Naive thymus-derived CD4-positive, alpha-beta T cell (primary cell): ENCODE measurements at regions not wholly inside any gene's neighbourhood (a gene's known extent, or its start where the extent isn't known, plus 50 kb on each side); places are given as distances from the start of the nearest gene placed in this dataset.
A peak's percentile ranks its signal among the peaks of the same experiment; 100 is the strongest.

Experiments used
- ATAC-seq: fragments of 150-1000 bp; cut with Tn5 transposase; 2 replicates; pipeline ENCODE4 v1.10.0; 2021; ENCODE audit warnings: mild to moderate bottlenecking, moderate library complexity
- CTCF ChIA-PET: fragments of 350-600 bp; sonication (Branson Sonifier 250); formaldehyde crosslinking; loops from one replicate; lab custom pipeline; 2021; ENCODE audit warnings: antibody characterized with exemption; lab: Charles Lee
- POLR2A ChIA-PET: fragments of 350-600 bp; sonication (Branson Sonifier 250); formaldehyde crosslinking; loops from one replicate; lab custom pipeline; 2021; ENCODE audit warnings: antibody characterized with exemption, inconsistent platforms; lab: Charles Lee
- DNase-seq, 9 donors: peaks; one replicate each; pipeline versions ENCODE4 v3.0.0 to v3.0.0-alpha.2; 2020 to 2022; ENCODE audit warnings: mixed read lengths in 1 of 9
- H3K27ac ChIP-seq: one replicate; pipeline ENCODE4 v1.7.0; 2013; ENCODE audit warnings: mild to moderate bottlenecking, low read depth, low read length, moderate library complexity
- H3K27me3 ChIP-seq, 2 donors: one replicate each; pipeline ENCODE4 v1.7.0; 2013; ENCODE audit warnings: low read length in 2 of 2, mild to moderate bottlenecking in 2 of 2, moderate library complexity in 2 of 2; ENCODE audit not compliant: control insufficient read depth in 2 of 2, insufficient read depth in 2 of 2
- H3K36me3 ChIP-seq, 3 experiments: 1 replicate in 2 of 3; 2 replicates in 1 of 3; pipeline ENCODE4 v1.7.0; 2013; ENCODE audit warnings: low read length in 3 of 3, mild to moderate bottlenecking in 3 of 3, moderate library complexity in 1 of 3; ENCODE audit not compliant: insufficient read depth in 3 of 3, control insufficient read depth in 2 of 3
- H3K4me1 ChIP-seq, 2 donors: one replicate each; pipeline ENCODE4 v1.7.0; 2013; ENCODE audit warnings: low read length in 2 of 2, mild to moderate bottlenecking in 2 of 2, moderate library complexity in 1 of 2; ENCODE audit not compliant: control insufficient read depth in 2 of 2, insufficient read depth in 2 of 2
- H3K4me3 ChIP-seq: 2 replicates; pipeline ENCODE4 v1.7.0; 2013; ENCODE audit warnings: mild to moderate bottlenecking, low read length
- H3K9me3 ChIP-seq, 3 experiments: 1 replicate in 2 of 3; 2 replicates in 1 of 3; pipeline ENCODE4 v1.7.0; 2013; ENCODE audit warnings: low read length in 3 of 3; ENCODE audit not compliant: control insufficient read depth in 2 of 3
- H3K27ac Mint-ChIP-seq, 9 donors: one replicate each; pipeline ENCODE4 v1.8.0; 2020 to 2022; ENCODE audit warnings: mixed read lengths in 9 of 9, mild to moderate bottlenecking in 8 of 9, moderate library complexity in 5 of 9, inconsistent platforms in 2 of 9
- H3K27me3 Mint-ChIP-seq, 5 donors: one replicate each; pipeline ENCODE4 v1.8.0; 2021 to 2022; ENCODE audit warnings: mixed read lengths in 5 of 5, mild to moderate bottlenecking in 1 of 5
- H3K36me3 Mint-ChIP-seq, 5 donors: one replicate each; pipeline ENCODE4 v1.8.0; 2020 to 2022; ENCODE audit warnings: mixed read lengths in 5 of 5, mild to moderate bottlenecking in 3 of 5, inconsistent platforms in 1 of 5
- H3K4me1 Mint-ChIP-seq, 7 donors: one replicate each; pipeline ENCODE4 v1.8.0; 2020 to 2022; ENCODE audit warnings: mixed read lengths in 7 of 7, mild to moderate bottlenecking in 3 of 7, inconsistent platforms in 1 of 7
- H3K4me3 Mint-ChIP-seq, 10 donors: one replicate each; pipeline ENCODE4 v1.8.0; 2020 to 2022; ENCODE audit warnings: mild to moderate bottlenecking in 10 of 10, mixed read lengths in 10 of 10, moderate library complexity in 6 of 10, inconsistent platforms in 2 of 10
- H3K9me3 Mint-ChIP-seq, 11 donors: one replicate each; pipeline ENCODE4 v1.8.0; 2020 to 2022; ENCODE audit warnings: mixed read lengths in 11 of 11, mild to moderate bottlenecking in 4 of 11, inconsistent platforms in 1 of 11, moderate library complexity in 1 of 11
- intact Hi-C, 2 donors: fragments of 100-400 bp; cut with micrococcal nuclease; formaldehyde crosslinking; loops; one replicate each; pipeline ENCODE4 v1.15.1; 2023

- ChIA-PET CTCF (interaction anchor here (0.7 to 3.8 kb wide), 6 partner anchors 13 to 39 kb away, joined by 3 to 26 read pairs (median 5); no protein-coding TSS in a partner anchor), POLR2A (interaction anchor here (0.9 to 2.6 kb wide), 17 partner anchors 8 to 336 kb away, joined by 3 to 18 read pairs (median 6); no protein-coding TSS in a partner anchor)
- H3K27ac ChIP-seq: no peak overlapping the region
- H3K9me3 ChIP-seq: no peaks in the 10 kb centered on the region
- peaks cover 0 to 8% (median 0%) of the 10 kb centered on the region in 5 donors for H3K36me3 Mint-ChIP-seq
- H3K4me3 ChIP-seq: peak overlapping the region; percentile 5
- no peaks in the 10 kb centered on the region for H3K36me3 ChIP-seq
- H3K27me3 ChIP-seq: no peaks in the 10 kb centered on the region
- DNase-seq: peak in 4 of 9 donors; percentile 23 to 39 (median 30)
- peaks cover 0 to 46% of the 10 kb centered on the region in 2 donors for H3K4me1 ChIP-seq
- H3K4me3 Mint-ChIP-seq: peak overlapping the region in 9 of 10 donors; percentile 10 to 87 (median 79)
- peaks cover 0 to 12% (median 0%) of the 10 kb centered on the region in 5 donors for H3K27me3 Mint-ChIP-seq
- H3K4me1 Mint-ChIP-seq: peaks cover 29 to 90% (median 73%) of the 10 kb centered on the region in 7 donors
- H3K27ac Mint-ChIP-seq: peak overlapping the region; percentile 79 to 92 (median 85)
- intact Hi-C loops: loop anchor here (1.0 to 2.0 kb wide), 4 partner anchors 8 to 48 kb away; no protein-coding TSS in a partner anchor
- ATAC-seq: peak; percentile 65
- H3K9me3 Mint-ChIP-seq: peaks cover 0 to 7% (median 0%) of the 10 kb centered on the region in 11 donors
These were observed 60.0 kb upstream of the PARP11 start for GRCh38 chr12:3933074-3933818.

- no peaks in the 10 kb centered on the region for H3K36me3 ChIP-seq
- CTCF ChIA-PET: interaction anchor here (1.3 to 3.8 kb wide), 3 partner anchors 27 to 345 kb away, joined by 4 to 26 read pairs (median 5); no protein-coding TSS in a partner anchor
- no peaks in the 10 kb centered on the region for H3K9me3 ChIP-seq
These were observed 58.6 kb upstream of the PARP11 start for GRCh38 chr12:3931776-3932175.

GRCh38 chr12:3931206-3931605 lies 58.0 kb upstream of the PARP11 start:
- H3K9me3 Mint-ChIP-seq: peaks cover 0 to 7% (median 2%) of the 10 kb centered on the region in 11 donors
- intact Hi-C loops: no loop called here
- H3K4me1 Mint-ChIP-seq: peaks cover 29 to 81% (median 74%) of the 10 kb centered on the region in 7 donors
- Histone ChIP-seq H3K27ac (no peak overlapping the region), H3K36me3 (no peaks in the 10 kb centered on the region), H3K4me1 (peaks cover 0 to 46% of the 10 kb centered on the region in 2 donors), H3K9me3 (no peaks in the 10 kb centered on the region), H3K4me3 (no peak overlapping the region), H3K27me3 (no peaks in the 10 kb centered on the region)
- H3K27me3 Mint-ChIP-seq: peaks cover 0 to 16% (median 0%) of the 10 kb centered on the region in 5 donors
- H3K27ac Mint-ChIP-seq: peak overlapping the region in 7 of 9 donors; percentile 48 to 89 (median 64)
- peak; percentile 74 for ATAC-seq
- peaks cover 0 to 8% (median 3%) of the 10 kb centered on the region in 5 donors for H3K36me3 Mint-ChIP-seq
- H3K4me3 Mint-ChIP-seq: peak overlapping the region in 7 of 10 donors; percentile 4 to 81 (median 52)
- DNase-seq: peak in 4 of 9 donors; percentile 17 to 50 (median 29)
- ChIA-PET CTCF (interaction anchor here (1.3 to 3.8 kb wide), 5 partner anchors 26 to 346 kb away, joined by 4 to 26 read pairs (median 5); no protein-coding TSS in a partner anchor), POLR2A (interaction anchor here (1.0 to 2.4 kb wide), 4 partner anchors 18 to 34 kb away, joined by 3 to 12 read pairs (median 4); no protein-coding TSS in a partner anchor)

More at GRCh38 chr12:3931776-3932175, 58.6 kb upstream of the PARP11 start:
- intact Hi-C loops: loop anchor here (2.0 kb wide), 2 partner anchors 15 kb away; no protein-coding TSS in a partner anchor
- Histone ChIP-seq H3K4me3 (no peak overlapping the region), H3K27ac (no peak overlapping the region), H3K4me1 (peaks cover 0 to 46% of the 10 kb centered on the region in 2 donors), H3K27me3 (no peaks in the 10 kb centered on the region)
- peaks cover 0 to 7% (median 0%) of the 10 kb centered on the region in 11 donors for H3K9me3 Mint-ChIP-seq
- DNase-seq (no peak), ATAC-seq (no peak)
- peaks cover 0 to 8% (median 0%) of the 10 kb centered on the region in 5 donors for H3K36me3 Mint-ChIP-seq
- peaks cover 0 to 16% (median 0%) of the 10 kb centered on the region in 5 donors for H3K27me3 Mint-ChIP-seq
- POLR2A ChIA-PET: interaction anchor here (0.8 to 2.6 kb wide), 7 partner anchors 16 to 43 kb away, joined by 3 to 12 read pairs (median 4); no protein-coding TSS in a partner anchor
- H3K4me1 Mint-ChIP-seq: peaks cover 29 to 82% (median 73%) of the 10 kb centered on the region in 7 donors
- peak overlapping the region in 3 of 10 donors; percentile 7 to 81 (median 27) for H3K4me3 Mint-ChIP-seq
- peak overlapping the region in 6 of 9 donors; percentile 51 to 89 (median 74) for H3K27ac Mint-ChIP-seq

GRCh38 chr12:3929875-3930615 lies 56.8 kb upstream of the PARP11 start:
- H3K27me3 ChIP-seq: no peaks in the 10 kb centered on the region
- H3K27ac ChIP-seq: no peak overlapping the region
- DNase-seq: no peak
- POLR2A ChIA-PET: interaction anchor here (0.6 to 1.7 kb wide), 7 partner anchors 9 to 108 kb away, joined by 3 to 9 read pairs (median 4); no protein-coding TSS in a partner anchor
- peaks cover 0 to 48% of the 10 kb centered on the region in 2 donors for H3K4me1 ChIP-seq
- no peak overlapping the region for H3K4me3 ChIP-seq
- Mint-ChIP-seq H3K27ac (peak overlapping the region in 5 of 9 donors; percentile 44 to 84 (median 74)), H3K4me3 (peak overlapping the region in 1 of 10 donors; percentile 14), H3K27me3 (peaks cover 0 to 16% (median 0%) of the 10 kb centered on the region in 5 donors), H3K9me3 (peaks cover 0 to 8% (median 0%) of the 10 kb centered on the region in 11 donors), H3K36me3 (peaks cover 0 to 9% (median 4%) of the 10 kb centered on the region in 5 donors), H3K4me1 (peaks cover 20 to 82% (median 76%) of the 10 kb centered on the region in 7 donors)
- no peaks in the 10 kb centered on the region for H3K9me3 ChIP-seq
- CTCF ChIA-PET: interaction anchor here (1.6 to 1.7 kb wide), 3 partner anchors 18 to 44 kb away, joined by 3 to 8 read pairs (median 5); no protein-coding TSS in a partner anchor
- ATAC-seq: no peak
- no peaks in the 10 kb centered on the region for H3K36me3 ChIP-seq
- intact Hi-C loops: no loop called here

- peaks cover 15 to 82% (median 76%) of the 10 kb centered on the region in 7 donors for H3K4me1 Mint-ChIP-seq
- CTCF ChIA-PET: interaction anchor here (0.6 to 1.6 kb wide), 4 partner anchors 15 to 34 kb away, joined by 3 to 5 read pairs (median 3); no protein-coding TSS in a partner anchor
These were observed 55.5 kb upstream of the PARP11 start for GRCh38 chr12:3928538-3929184.

More at GRCh38 chr12:3928538-3929184, 55.5 kb upstream of the PARP11 start:
- Histone ChIP-seq H3K9me3 (no peaks in the 10 kb centered on the region), H3K4me3 (no peak overlapping the region), H3K27me3 (no peaks in the 10 kb centered on the region), H3K27ac (no peak overlapping the region), H3K4me1 (peaks cover 0 to 41% of the 10 kb centered on the region in 2 donors), H3K36me3 (no peaks in the 10 kb centered on the region)
- ATAC-seq: no peak
- peaks cover 0 to 16% (median 0%) of the 10 kb centered on the region in 5 donors for H3K27me3 Mint-ChIP-seq
- H3K4me3 Mint-ChIP-seq: no peak overlapping the region
- peak overlapping the region in 6 of 9 donors; percentile 41 to 84 (median 46) for H3K27ac Mint-ChIP-seq
- intact Hi-C loops: no loop called here
- DNase-seq: no peak
- POLR2A ChIA-PET: interaction anchor here (0.5 to 1.7 kb wide), 5 partner anchors 10 to 1363 kb away, joined by 3 to 9 read pairs (median 5); no protein-coding TSS in a partner anchor
- peaks cover 0 to 10% (median 4%) of the 10 kb centered on the region in 5 donors for H3K36me3 Mint-ChIP-seq
- H3K9me3 Mint-ChIP-seq: peaks cover 0 to 8% (median 0%) of the 10 kb centered on the region in 11 donors
